Stimulated activated CD4-positive, alpha-beta T cell treated with anti-CD3 and anti-CD28 coated beads, TNF-alpha, amount 100 ng/mL, for 1 hour (primary cell): ENCODE measurements at regions not wholly inside any gene's neighbourhood (a gene's known extent, or its start where the extent isn't known, plus 50 kb on each side); places are given as distances from the start of the nearest gene placed in this dataset.
"Not testable (repeated sequence)": the region's sequence is repeated elsewhere in the genome, so short reads cannot be mapped to it uniquely, and the experiment has no call there.

Experiments
- DNase-seq, 3 donors: peaks; one replicate each; pipeline ENCODE4 v3.0.0-alpha.2; 2020; ENCODE audit warnings: low read depth in 3 of 3, low spot score in 1 of 3

GRCh38 chr13:103676329-103676728 is 610.1 kb upstream of the SLC10A2 start:
- DNase-seq = no peak

- no peak for DNase-seq
Observed at GRCh38 chr13:103671547-103671946, 605.3 kb upstream of the SLC10A2 start.

GRCh38 chr13:103663996-103664395 is 597.8 kb upstream of the SLC10A2 start:
- DNase-seq = no peak

GRCh38 chr13:103656311-103656710 is 590.1 kb upstream of the SLC10A2 start:
- DNase-seq = no peak

- DNase-seq = no peak
Observed at GRCh38 chr13:103640606-103641005, 574.4 kb upstream of the SLC10A2 start.

- no peak for DNase-seq
Observed at GRCh38 chr13:103639326-103639725, 573.1 kb upstream of the SLC10A2 start.

- DNase-seq = no peak
Observed at GRCh38 chr13:103638706-103639105, 572.5 kb upstream of the SLC10A2 start.

GRCh38 chr13:103634066-103634465 is 567.8 kb upstream of the SLC10A2 start:
- no peak for DNase-seq

- DNase-seq = no peak
Observed at GRCh38 chr13:103625194-103625593, 559.0 kb upstream of the SLC10A2 start.

GRCh38 chr13:103618151-103618550 is 551.9 kb upstream of the SLC10A2 start:
- DNase-seq = no peak

- no peak for DNase-seq
Observed at GRCh38 chr13:103615771-103616170, 549.6 kb upstream of the SLC10A2 start.

- DNase-seq = no peak
Observed at GRCh38 chr13:103614761-103615160, 548.5 kb upstream of the SLC10A2 start.

GRCh38 chr13:103607995-103608394 is 541.8 kb upstream of the SLC10A2 start:
- DNase-seq = no peak

- no peak for DNase-seq
Observed at GRCh38 chr13:103605546-103606326, 539.5 kb upstream of the SLC10A2 start.

GRCh38 chr13:103599870-103600269 is 533.7 kb upstream of the SLC10A2 start:
- not testable (repeated sequence) for DNase-seq

GRCh38 chr13:103598671-103599070 is 532.5 kb upstream of the SLC10A2 start:
- no peak for DNase-seq

- no peak for DNase-seq
Observed at GRCh38 chr13:103573446-103573845, 507.2 kb upstream of the SLC10A2 start.

- no peak for DNase-seq
Observed at GRCh38 chr13:103568314-103568713, 502.1 kb upstream of the SLC10A2 start.

GRCh38 chr13:103557878-103558277 is 491.7 kb upstream of the SLC10A2 start:
- no peak for DNase-seq

- DNase-seq = no peak
Observed at GRCh38 chr13:103556681-103557080, 490.5 kb upstream of the SLC10A2 start.

- DNase-seq = no peak
Observed at GRCh38 chr13:103547914-103548313, 481.7 kb upstream of the SLC10A2 start.

GRCh38 chr13:103546271-103546670 is 480.1 kb upstream of the SLC10A2 start:
- DNase-seq = no peak

- DNase-seq = no peak
Observed at GRCh38 chr13:103542648-103543047, 476.4 kb upstream of the SLC10A2 start.
